DOHH2 (cell line): ENCODE measurements at regions not wholly inside any gene's neighbourhood (a gene's known extent, or its start where the extent isn't known, plus 50 kb on each side); places are given as distances from the start of the nearest gene placed in this dataset.

ENCODE experiments used
- H3F3A ChIP-seq: fragments of 200-600 bp; sonication (generic), shearing (Covaris generic); 2 replicates; pipeline ENCODE4 v1.6.0; 2016; ENCODE audit warnings: antibody characterized with exemption, mild to moderate bottlenecking; ENCODE audit not compliant: control insufficient read depth, insufficient read depth
- H3K27ac ChIP-seq: fragments of 200-600 bp; sonication (generic); 2 replicates; pipeline ENCODE4 v1.5.1; 2014; ENCODE audit warnings: low read depth, mild to moderate bottlenecking, low read length, moderate library complexity
- H3K27me3 ChIP-seq: fragments of 200-600 bp; sonication (generic); 2 replicates; pipeline ENCODE4 v1.6.1; 2014; ENCODE audit warnings: mild to moderate bottlenecking, low read length, mixed read lengths; ENCODE audit not compliant: control insufficient read depth
- H3K36me3 ChIP-seq: fragments of 200-600 bp; sonication (generic); 2 replicates; pipeline ENCODE4 v1.6.1; 2014; ENCODE audit warnings: mild to moderate bottlenecking, low read length, moderate library complexity, mixed read lengths; ENCODE audit not compliant: control insufficient read depth
- H3K4me1 ChIP-seq: fragments of 200-600 bp; sonication (generic); 2 replicates; pipeline ENCODE4 v1.6.1; 2014; ENCODE audit warnings: mild to moderate bottlenecking, low read length, mixed read lengths; ENCODE audit not compliant: control insufficient read depth
- H3K4me2 ChIP-seq: fragments of 200-600 bp; sonication (generic); 2 replicates; pipeline ENCODE4 v1.6.0; 2014; ENCODE audit warnings: mild to moderate bottlenecking, low read length, moderate library complexity
- H3K4me3 ChIP-seq: fragments of 200-600 bp; sonication (generic); 2 replicates; pipeline ENCODE4 v1.5.1; 2014; ENCODE audit warnings: mild to moderate bottlenecking, low read length, mixed read lengths
- H3K79me2 ChIP-seq: fragments of 200-600 bp; sonication (generic); 2 replicates; pipeline ENCODE4 v1.6.1; 2014; ENCODE audit warnings: mild to moderate bottlenecking, low read length, mixed read lengths; ENCODE audit not compliant: control insufficient read depth
- H3K9me2 ChIP-seq: fragments of 200-600 bp; sonication (generic); replicated peaks from 2 replicates; pipeline ENCODE4 v1.6.1; 2014; ENCODE audit warnings: mild to moderate bottlenecking, low read length, mixed read lengths; ENCODE audit not compliant: control insufficient read depth
- H3K9me3 ChIP-seq: fragments of 200-600 bp; sonication (generic); 2 replicates; pipeline ENCODE4 v1.6.1; 2014; ENCODE audit warnings: antibody characterized with exemption, low read length, mixed read lengths; ENCODE audit not compliant: control insufficient read depth, insufficient read depth
- H4K20me1 ChIP-seq: fragments of 200-600 bp; sonication (generic); 2 replicates; pipeline ENCODE4 v1.6.0; 2014; ENCODE audit warnings: low read depth, mild to moderate bottlenecking, antibody characterized with exemption, low read length, moderate library complexity; ENCODE audit not compliant: control insufficient read depth, insufficient read depth
- EZH2phosphoT487 ChIP-seq: fragments of 200-600 bp; sonication (generic); IDR thresholded peaks from 2 replicates; pipeline ENCODE4 v1.6.1; 2017; ENCODE audit warnings: borderline replicate concordance, mild to moderate bottlenecking, antibody characterized with exemption, low read length, moderate library complexity, mixed read lengths
- TF ChIP-seq, protein P1 (sequence below): fragments of 200-600 bp; sonication (generic); IDR thresholded peaks from one replicate; pipeline ENCODE4 v1.5.1; 2014; ENCODE audit warnings: antibody characterized with exemption, mild to moderate bottlenecking, low read depth, low read length; ENCODE audit not compliant: poor library complexity, severe bottlenecking

DNA sequence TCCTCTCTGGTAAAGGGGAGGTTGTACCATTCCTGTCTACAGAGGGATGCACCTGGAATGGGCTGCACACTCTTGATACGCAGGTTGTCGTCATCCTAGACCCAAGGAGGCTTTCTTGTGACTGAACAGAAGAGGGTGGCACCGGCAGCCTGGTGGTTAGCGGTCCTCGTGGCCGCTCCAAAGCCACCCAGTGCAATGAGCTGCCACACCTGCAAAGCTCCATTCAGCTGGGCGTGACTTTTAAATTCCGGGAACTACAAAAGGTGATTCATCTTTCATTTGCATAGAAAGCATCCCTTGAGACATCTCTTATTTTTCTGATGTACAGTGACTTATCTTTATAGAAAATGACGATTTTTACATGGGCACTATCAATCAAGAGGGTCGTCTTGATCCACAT lies 286.1 kb upstream of the IRX1 start:
- H3K27me3 ChIP-seq: no peaks in the 10 kb centered on the region
- H4K20me1 ChIP-seq: no peaks in the 10 kb centered on the region
- H3K4me3 ChIP-seq: no peak overlapping the region
- TF ChIP-seq EZH2phosphoT487: no peak
- TF ChIP-seq, protein P1, sequence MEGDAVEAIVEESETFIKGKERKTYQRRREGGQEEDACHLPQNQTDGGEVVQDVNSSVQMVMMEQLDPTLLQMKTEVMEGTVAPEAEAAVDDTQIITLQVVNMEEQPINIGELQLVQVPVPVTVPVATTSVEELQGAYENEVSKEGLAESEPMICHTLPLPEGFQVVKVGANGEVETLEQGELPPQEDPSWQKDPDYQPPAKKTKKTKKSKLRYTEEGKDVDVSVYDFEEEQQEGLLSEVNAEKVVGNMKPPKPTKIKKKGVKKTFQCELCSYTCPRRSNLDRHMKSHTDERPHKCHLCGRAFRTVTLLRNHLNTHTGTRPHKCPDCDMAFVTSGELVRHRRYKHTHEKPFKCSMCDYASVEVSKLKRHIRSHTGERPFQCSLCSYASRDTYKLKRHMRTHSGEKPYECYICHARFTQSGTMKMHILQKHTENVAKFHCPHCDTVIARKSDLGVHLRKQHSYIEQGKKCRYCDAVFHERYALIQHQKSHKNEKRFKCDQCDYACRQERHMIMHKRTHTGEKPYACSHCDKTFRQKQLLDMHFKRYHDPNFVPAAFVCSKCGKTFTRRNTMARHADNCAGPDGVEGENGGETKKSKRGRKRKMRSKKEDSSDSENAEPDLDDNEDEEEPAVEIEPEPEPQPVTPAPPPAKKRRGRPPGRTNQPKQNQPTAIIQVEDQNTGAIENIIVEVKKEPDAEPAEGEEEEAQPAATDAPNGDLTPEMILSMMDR: no peak
- H3K79me2 ChIP-seq: no peaks in the 10 kb centered on the region
- H3K9me3 ChIP-seq: peaks cover 28% of the 10 kb centered on the region; the same call in 1 of the 2 replicates
- no peak overlapping the region for H3K27ac ChIP-seq
- no peaks in the 10 kb centered on the region for H3K4me1 ChIP-seq
- no peaks in the 10 kb centered on the region for H3F3A ChIP-seq
- H3K36me3 ChIP-seq: no peaks in the 10 kb centered on the region
- no peak overlapping the region for H3K4me2 ChIP-seq
- no peaks in the 10 kb centered on the region for H3K9me2 ChIP-seq

- H3K9me2 ChIP-seq: no peaks in the 10 kb centered on the region
- H3K4me3 ChIP-seq: no peak overlapping the region
- H3K36me3 ChIP-seq: no peaks in the 10 kb centered on the region
- H3K27ac ChIP-seq: no peak overlapping the region
- H3K27me3 ChIP-seq: no peaks in the 10 kb centered on the region
- no peaks in the 10 kb centered on the region for H3K4me1 ChIP-seq
- no peak overlapping the region for H3K4me2 ChIP-seq
- H3K9me3 ChIP-seq: peaks cover 31% of the 10 kb centered on the region; the same call in 1 of the 2 replicates
- TF ChIP-seq EZH2phosphoT487: no peak
- TF ChIP-seq, protein P1: no peak
- no peaks in the 10 kb centered on the region for H3K79me2 ChIP-seq
- H4K20me1 ChIP-seq: no peaks in the 10 kb centered on the region
- H3F3A ChIP-seq: no peaks in the 10 kb centered on the region
These were observed 287.5 kb upstream of the IRX1 start for GRCh38 chr5:3307982-3308621.

DNA sequence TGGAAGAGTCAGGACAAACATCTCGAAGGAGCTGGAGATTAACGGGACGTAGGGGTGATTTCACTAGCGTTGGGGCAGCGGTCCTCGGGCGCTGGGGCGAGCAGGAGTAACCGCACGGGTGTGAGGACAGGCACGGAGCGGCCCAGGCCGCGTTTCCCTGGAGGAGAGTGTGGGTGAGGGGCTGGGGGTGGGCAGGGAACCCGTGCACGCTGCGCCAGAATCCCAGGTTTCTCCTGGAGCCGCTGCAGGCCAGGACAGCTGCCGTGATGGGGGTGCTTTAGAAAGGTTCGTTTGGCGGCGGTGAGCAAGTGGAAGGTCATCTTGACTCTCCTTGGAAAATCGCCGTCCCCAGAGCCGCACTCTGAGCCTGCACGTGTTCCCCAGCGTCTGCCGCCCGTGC lies 290.2 kb upstream of the IRX1 start:
- Histone ChIP-seq H3F3A (no peaks in the 10 kb centered on the region), H3K9me2 (no peaks in the 10 kb centered on the region), H3K36me3 (no peaks in the 10 kb centered on the region), H3K79me2 (no peaks in the 10 kb centered on the region), H3K4me1 (no peaks in the 10 kb centered on the region), H4K20me1 (no peaks in the 10 kb centered on the region), H3K27ac (no peak overlapping the region), H3K4me3 (no peak overlapping the region), H3K27me3 (no peaks in the 10 kb centered on the region), H3K9me3 (peaks cover 19% of the 10 kb centered on the region; the same call in 1 of the 2 replicates), H3K4me2 (no peak overlapping the region)
- TF ChIP-seq EZH2phosphoT487: no peak

DNA sequence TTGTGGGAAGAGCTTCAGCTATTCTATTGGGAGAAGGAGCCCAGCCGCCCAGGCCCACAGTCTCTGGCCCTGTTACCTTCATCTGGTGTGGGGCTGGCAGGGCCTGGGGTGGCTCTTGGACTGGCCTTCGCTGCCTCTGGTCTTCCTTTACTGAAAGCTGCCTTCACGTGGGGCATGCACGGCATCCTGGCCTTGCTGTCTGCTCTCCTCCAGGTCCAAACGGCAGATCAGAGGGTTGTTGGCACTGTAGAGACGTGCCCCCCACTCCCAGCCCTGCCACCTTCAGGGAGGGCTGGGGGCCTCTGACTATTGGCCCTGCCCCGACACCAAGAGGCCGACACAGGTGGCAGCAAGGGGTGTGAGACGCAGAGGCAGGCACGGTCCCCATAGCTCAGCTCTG lies 291.3 kb upstream of the IRX1 start:
- Histone ChIP-seq H3K4me2 (no peak overlapping the region), H3K4me1 (no peaks in the 10 kb centered on the region), H3F3A (no peaks in the 10 kb centered on the region), H3K9me2 (no peaks in the 10 kb centered on the region), H3K4me3 (no peak overlapping the region), H4K20me1 (no peaks in the 10 kb centered on the region), H3K9me3 (peaks cover 19% of the 10 kb centered on the region; the same call in 1 of the 2 replicates), H3K27me3 (no peaks in the 10 kb centered on the region), H3K27ac (no peak overlapping the region), H3K79me2 (no peaks in the 10 kb centered on the region), H3K36me3 (no peaks in the 10 kb centered on the region)
- no peak for TF ChIP-seq EZH2phosphoT487
- TF ChIP-seq, protein P1: no peak
